Middle frontal gyrus (tissue), 1 donor: ENCODE measurements at regions not wholly inside any gene's neighbourhood (a gene's known extent, or its start where the extent isn't known, plus 50 kb on each side); places are given as distances from the start of the nearest gene placed in this dataset.

Experiments used
- DNase-seq: peaks from one replicate; pipeline ENCODE4 v3.0.0-alpha.2; 2015; ENCODE audit warnings: low spot score; ENCODE audit errors: extremely low spot score

DNA sequence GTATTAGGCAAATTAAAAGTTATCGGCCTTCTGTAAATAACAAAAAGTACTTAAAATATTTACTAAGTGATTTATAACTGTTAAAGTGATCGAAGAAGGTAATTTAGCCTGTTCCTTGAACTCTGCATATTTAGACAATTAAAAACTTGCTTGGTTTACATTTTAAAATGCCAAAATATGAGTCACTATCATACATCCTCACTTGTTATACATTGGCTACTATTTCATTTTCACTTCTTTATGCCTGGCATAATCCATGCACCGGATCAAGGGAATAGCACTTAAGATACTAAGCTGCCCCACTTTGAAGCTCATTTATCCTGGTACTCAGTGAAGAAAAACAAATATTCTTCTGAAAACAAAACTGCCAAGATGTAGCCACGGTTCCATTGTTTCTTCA lies 344.6 kb downstream of the UBE3D start:
- DNase-seq: no peak

- no peak for DNase-seq
Measured at GRCh38 chr6:82735790-82736189, 329.9 kb downstream of the UBE3D start.

DNA sequence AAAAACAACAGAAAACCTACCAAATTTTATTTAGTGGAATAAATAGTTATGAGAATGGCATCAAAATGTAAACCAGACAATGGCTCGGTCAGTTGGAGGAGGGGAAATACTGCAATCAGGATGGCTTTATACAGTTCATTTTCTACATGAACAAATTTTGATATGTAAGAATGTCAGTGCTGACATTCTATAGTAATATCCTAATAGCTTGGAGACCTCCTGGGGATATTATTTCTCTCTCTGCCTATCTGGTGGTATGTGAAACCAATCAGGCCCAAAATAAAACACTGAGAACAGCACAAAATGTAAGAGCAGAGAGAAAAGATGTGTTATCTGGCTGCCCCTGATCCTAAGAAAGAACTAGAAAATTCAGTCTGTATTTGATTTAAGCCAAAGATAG lies 327.7 kb downstream of the UBE3D start:
- DNase-seq: no peak

GRCh38 chr6:82738773-82739172 lies 326.9 kb downstream of the UBE3D start:
- no peak for DNase-seq

- no peak for DNase-seq
Measured at GRCh38 chr6:82739303-82739702, 326.3 kb downstream of the UBE3D start.

DNA sequence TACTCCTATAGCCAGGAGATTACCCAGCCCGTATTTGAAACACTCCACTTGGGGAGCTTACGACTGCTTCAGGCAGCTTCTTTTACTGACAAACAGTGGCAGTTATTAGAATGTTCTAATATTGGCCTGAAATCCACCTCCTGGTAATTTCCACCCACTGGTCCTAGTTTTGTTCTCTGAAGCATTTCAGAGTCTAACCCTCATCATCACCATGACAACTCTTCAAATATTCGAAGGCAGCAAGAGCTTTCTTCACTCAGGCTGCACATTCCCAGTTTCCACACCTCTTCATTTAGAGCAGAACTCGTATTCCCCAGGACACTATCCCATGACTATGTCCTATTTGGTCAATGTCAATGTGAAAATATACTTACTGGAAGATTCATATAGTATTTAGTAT lies 325.6 kb downstream of the UBE3D start:
- DNase-seq: no peak

GRCh38 chr6:82741325-82741995 lies 324.2 kb downstream of the UBE3D start:
- DNase-seq: no peak

DNA sequence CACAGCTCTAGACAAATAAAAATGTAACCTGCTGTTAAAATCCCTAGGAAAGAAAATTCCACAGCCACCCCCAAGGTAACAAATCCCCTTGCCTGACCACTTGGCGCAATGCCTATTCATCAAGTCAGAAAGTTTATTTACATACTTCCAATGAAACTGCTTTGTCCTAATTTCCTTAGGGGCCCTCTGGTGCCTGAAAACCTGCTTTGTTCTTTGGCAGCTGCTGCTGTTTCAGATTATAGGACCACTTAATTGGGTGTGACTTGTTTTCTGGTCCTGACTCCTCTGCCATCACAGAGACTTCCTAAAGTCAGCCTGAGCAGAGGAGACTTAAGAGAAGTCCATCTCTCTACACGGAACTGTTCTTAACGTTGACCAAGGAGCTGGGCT lies 323.6 kb downstream of the UBE3D start:
- no peak for DNase-seq

DNA sequence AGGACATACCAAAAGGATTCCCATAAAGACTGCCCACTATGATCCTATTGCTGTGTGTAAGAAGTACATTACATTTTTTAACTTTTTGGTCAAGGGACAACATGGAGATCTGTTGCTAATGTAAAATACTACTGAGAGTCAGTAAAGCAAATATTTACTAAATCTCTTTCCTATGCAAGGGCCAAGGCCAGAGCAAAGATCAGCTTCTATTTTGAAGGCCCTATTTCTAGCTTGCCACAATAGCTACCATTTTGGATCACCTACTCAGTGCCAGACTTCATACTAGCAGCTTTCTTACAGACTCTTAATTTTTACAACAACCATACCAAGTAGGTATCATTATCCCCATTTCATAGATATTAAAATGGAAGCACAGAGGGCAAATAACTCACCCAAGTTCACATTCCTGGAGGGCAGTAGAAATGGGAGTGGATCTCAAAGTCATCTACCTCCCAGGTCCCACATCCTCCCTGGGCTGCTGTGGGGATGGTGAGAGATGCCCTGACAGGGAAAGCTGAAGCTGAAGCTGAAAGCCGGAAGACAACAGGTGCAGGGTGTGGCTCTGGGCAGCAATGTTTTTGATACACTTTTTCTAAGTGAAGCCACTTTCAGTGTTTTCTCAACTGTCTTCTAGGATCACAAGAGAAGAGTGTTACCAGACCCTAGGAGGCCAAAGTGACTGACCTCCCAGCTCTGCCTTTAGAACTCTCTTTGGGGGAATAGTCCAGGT lies 321.2 kb downstream of the UBE3D start:
- DNase-seq: no peak

DNA sequence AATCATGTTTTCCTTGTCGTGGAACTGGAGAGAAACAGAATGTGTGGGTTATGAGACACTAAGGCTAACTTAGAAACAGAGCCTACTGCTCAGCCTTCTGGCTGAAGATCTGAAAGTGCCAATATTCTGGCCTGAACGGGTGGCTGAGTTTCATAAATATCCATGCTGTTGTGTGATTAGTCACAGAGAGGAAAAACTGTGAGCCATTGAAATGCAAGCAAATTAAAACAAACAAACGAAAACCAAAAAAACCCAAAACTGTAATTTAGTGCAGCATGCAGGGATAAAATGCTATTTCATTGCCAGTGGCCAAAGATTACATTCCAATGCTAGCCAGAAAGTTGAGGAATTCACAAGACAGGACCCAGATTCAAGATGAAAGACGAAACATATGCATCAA lies 315.1 kb downstream of the UBE3D start:
- DNase-seq: no peak

DNA sequence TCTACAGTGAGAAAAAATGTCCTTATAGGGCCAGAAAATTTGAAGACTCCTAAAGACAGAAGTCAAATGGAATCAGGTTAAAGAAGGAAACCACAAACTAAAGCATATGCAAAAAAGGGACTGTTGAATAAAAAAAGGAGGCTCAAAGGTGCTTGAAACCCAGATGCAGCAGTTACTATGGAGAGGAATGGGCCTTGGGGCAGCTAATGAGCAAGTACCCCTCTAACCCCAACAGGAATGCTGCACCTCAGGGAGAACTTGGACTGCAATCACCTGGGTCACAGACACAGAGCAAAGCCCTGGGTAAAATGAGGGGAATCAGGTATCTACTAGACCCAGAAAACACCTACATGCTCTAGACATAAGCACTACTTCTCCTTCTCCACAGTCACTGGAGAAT lies 313.9 kb downstream of the UBE3D start:
- DNase-seq: no peak

DNA sequence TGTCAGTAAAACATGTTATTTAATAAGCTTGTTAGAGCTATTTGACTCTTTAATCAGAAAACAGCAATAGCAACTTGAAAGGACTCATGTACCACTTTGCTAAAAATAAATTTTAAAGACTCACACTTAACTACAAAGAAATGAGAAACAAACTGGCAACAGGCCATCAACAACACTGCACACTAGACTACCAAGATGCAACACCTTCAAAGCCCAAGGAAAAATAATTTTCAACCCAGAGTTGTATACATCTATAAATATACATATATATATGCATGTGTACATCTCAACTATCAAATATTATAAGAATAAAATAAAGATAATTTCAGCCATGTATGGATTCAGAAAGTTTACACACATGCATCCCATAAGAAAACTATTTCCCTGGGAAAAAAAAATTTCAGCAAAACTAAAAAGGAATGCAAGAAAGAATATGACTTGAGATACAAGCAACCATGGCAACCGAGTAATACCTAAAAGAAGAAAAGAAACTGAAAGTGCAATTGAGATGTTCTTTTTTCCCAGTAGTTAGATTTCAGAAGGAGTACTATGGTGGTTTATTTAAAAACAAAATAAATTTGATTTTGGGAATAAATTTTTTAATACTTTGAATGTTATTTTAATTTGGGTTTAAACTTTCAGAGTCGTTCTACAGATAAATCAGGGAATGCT lies 303.8 kb downstream of the UBE3D start:
- no peak for DNase-seq

DNA sequence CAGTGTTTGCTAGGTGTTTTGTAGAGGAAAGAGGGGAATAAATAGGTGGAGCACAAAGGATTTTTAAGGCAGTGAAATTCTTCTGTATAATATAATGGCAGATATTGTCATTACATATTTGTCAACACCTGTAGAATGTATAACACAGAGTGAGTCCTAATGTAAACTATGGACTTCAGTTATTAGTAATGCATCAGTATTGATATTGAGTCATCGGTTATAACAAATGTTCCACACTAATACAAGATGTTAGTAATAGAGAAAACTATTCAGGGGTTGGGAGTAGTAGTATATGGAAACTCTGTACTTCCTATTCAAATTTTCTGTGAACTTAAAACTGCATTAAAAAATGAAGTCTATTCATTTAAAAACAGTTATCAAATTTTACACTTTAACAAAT lies 299.2 kb downstream of the UBE3D start:
- no peak for DNase-seq

- DNase-seq: no peak
Measured at GRCh38 chr6:82767037-82767436, 298.6 kb downstream of the UBE3D start.

DNA sequence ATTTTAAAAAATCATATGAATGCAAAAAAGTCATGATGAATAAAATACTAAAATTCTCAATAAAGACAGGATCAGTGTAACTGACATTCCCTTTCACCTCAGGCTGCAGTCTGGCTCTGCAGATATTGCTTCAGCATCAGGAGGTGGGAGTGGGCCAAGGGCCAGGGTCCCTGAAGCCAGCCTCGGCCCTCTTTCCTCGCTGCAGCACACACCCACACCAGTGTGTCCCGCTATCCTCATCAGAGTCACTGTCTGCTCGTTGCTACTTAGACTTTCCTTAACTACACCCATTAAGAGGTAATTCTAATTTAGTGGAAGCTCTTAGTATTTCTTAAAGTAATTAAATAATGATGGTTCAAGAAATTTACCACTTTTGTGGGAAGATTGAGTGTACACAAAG lies 298.2 kb downstream of the UBE3D start:
- DNase-seq: no peak

GRCh38 chr6:82772851-82773717 lies 292.6 kb downstream of the UBE3D start:
- no peak for DNase-seq

DNA sequence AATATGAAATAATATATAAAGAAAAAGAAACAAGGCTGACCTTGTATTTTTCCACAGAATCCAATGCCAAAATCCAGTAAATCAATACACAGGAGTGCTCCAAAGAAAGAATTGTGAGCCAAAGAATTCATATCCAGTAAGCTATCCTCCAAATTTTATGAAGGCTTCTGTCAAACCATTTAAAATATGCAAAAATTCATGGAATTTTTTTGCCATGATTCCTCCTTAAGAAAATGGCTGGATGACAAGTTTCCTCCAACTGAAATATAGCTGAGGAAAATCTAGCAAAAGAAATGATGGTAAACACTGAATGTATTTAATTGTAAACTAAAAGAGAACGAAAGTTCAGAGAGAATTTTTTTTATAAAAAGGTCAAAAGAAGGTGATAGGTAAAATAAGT lies 290.3 kb downstream of the UBE3D start:
- no peak for DNase-seq

- DNase-seq: no peak
Measured at GRCh38 chr6:82775981-82776380, 289.7 kb downstream of the UBE3D start.

DNA sequence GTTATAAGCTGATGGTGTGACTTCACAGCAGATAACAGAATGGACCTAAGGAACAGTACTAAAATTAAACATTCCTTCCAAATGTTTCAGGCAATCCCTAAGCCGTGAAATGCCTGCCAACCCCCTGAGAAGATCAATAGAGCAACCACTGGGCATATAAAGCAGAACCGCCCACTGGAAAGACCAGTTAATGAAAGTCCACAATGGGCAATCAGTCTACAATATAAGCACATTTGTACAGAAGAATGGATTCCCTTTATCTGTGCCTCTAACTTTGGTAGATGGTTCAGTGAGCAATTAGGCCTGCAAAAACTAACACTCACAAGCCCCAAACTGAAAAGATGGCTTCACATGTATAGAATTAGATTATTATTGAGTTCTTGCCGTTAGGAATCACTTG lies 286.6 kb downstream of the UBE3D start:
- no peak for DNase-seq

- no peak for DNase-seq
Measured at GRCh38 chr6:82780334-82780733, 285.3 kb downstream of the UBE3D start.

- no peak for DNase-seq
Measured at GRCh38 chr6:82781620-82782204, 283.9 kb downstream of the UBE3D start.
